Liver (tissue), 8 donors: ENCODE measurements at regions not wholly inside any gene's neighbourhood (a gene's known extent, or its start where the extent isn't known, plus 50 kb on each side); places are given as distances from the start of the nearest gene placed in this dataset.

Experiments
- DNase-seq: peaks from one replicate; pipeline ENCODE4 v3.0.0-alpha.2; 2017; ENCODE audit warnings: low spot score
- H3K27ac ChIP-seq, 2 donors: one replicate each; pipeline ENCODE4 v1.7.0; 2013; ENCODE audit warnings: inconsistent platforms in 2 of 2, low read length in 2 of 2, control low read depth in 1 of 2, low read depth in 1 of 2, mild to moderate bottlenecking in 1 of 2
- H3K27me3 ChIP-seq, 4 donors: one replicate each; pipeline versions ENCODE4 v1.6.1 to v1.7.0; 2013; ENCODE audit warnings: low read length in 3 of 4, inconsistent platforms in 1 of 4, mild to moderate bottlenecking in 1 of 4, moderate library complexity in 1 of 4; ENCODE audit not compliant: control insufficient read depth in 4 of 4, insufficient read depth in 4 of 4
- H3K36me3 ChIP-seq, 4 donors: one replicate each; pipeline versions ENCODE4 v1.6.1 to v1.7.0; 2013; ENCODE audit warnings: low read length in 3 of 4, mild to moderate bottlenecking in 3 of 4, low read depth in 1 of 4, moderate library complexity in 1 of 4; ENCODE audit not compliant: control insufficient read depth in 4 of 4, insufficient read depth in 3 of 4
- H3K4me1 ChIP-seq, 4 donors: one replicate each; pipeline versions ENCODE4 v1.6.1 to v1.7.0; 2013; ENCODE audit warnings: low read length in 3 of 4, mild to moderate bottlenecking in 3 of 4, moderate library complexity in 1 of 4; ENCODE audit not compliant: control insufficient read depth in 4 of 4, insufficient read depth in 4 of 4
- H3K4me3 ChIP-seq, 3 donors: one replicate each; pipeline versions ENCODE4 v1.6.1 to v1.7.0; 2013; ENCODE audit warnings: low read length in 3 of 3, control low read depth in 1 of 3, low read depth in 1 of 3, mild to moderate bottlenecking in 1 of 3
- H3K9ac ChIP-seq, 2 donors: one replicate each; pipeline ENCODE4 v1.7.0; 2013; ENCODE audit warnings: low read length in 2 of 2, mild to moderate bottlenecking in 2 of 2, moderate library complexity in 2 of 2, control low read depth in 1 of 2, low read depth in 1 of 2
- H3K9me3 ChIP-seq, 4 donors: one replicate each; pipeline versions ENCODE4 v1.6.1 to v1.7.0; 2013; ENCODE audit warnings: low read length in 3 of 4; ENCODE audit not compliant: control insufficient read depth in 4 of 4
- EGR1 ChIP-seq, 2 donors: IDR thresholded peaks; 2 replicates each; pipeline ENCODE4 v1.6.1; 2016 to 2018; ENCODE audit warnings: antibody characterized with exemption in 2 of 2, low read depth in 2 of 2
- FOXA1 ChIP-seq: IDR thresholded peaks from 2 replicates; pipeline ENCODE4 v1.6.1; 2016; ENCODE audit warnings: antibody characterized with exemption
- FOXA2 ChIP-seq: IDR thresholded peaks from 2 replicates; pipeline ENCODE4 v1.6.1; 2016; ENCODE audit warnings: antibody characterized with exemption
- GABPA ChIP-seq, 2 donors: IDR thresholded peaks in 1 of 2; conservative IDR thresholded peaks in 1 of 2; 2 replicates each; pipeline ENCODE4 v1.6.1; 2016; ENCODE audit warnings: antibody characterized with exemption in 2 of 2, mild to moderate bottlenecking in 1 of 2, moderate library complexity in 1 of 2
- HNF4A ChIP-seq, 2 donors: conservative IDR thresholded peaks; 2 replicates each; pipeline ENCODE4 v1.6.1; 2016; ENCODE audit warnings: antibody characterized with exemption in 2 of 2, mild to moderate bottlenecking in 2 of 2
- HNF4G ChIP-seq: IDR thresholded peaks from 2 replicates; pipeline ENCODE4 v1.6.1; 2016; ENCODE audit warnings: antibody characterized with exemption
- JUND ChIP-seq, 2 donors: IDR thresholded peaks; 2 replicates each; pipeline ENCODE4 v1.6.1; 2016; ENCODE audit warnings: antibody characterized with exemption in 2 of 2
- NR2F2 ChIP-seq: IDR thresholded peaks from 2 replicates; pipeline ENCODE4 v1.6.1; 2016; ENCODE audit warnings: antibody characterized with exemption
- RAD21 ChIP-seq, 2 donors: IDR thresholded peaks; 2 replicates each; pipeline ENCODE4 v1.6.1; 2016; ENCODE audit warnings: antibody characterized with exemption in 2 of 2, mild to moderate bottlenecking in 2 of 2
- RXRA ChIP-seq, 2 donors: IDR thresholded peaks; 2 replicates each; pipeline ENCODE4 v1.6.1; 2017 to 2018; ENCODE audit warnings: antibody characterized with exemption in 2 of 2, mild to moderate bottlenecking in 1 of 2
- SP1 ChIP-seq: IDR thresholded peaks from 2 replicates; pipeline ENCODE4 v1.6.1; 2018; ENCODE audit warnings: antibody characterized with exemption, mild to moderate bottlenecking
- TAF1 ChIP-seq: conservative IDR thresholded peaks from 2 replicates; pipeline ENCODE4 v1.6.1; 2016; ENCODE audit warnings: antibody characterized with exemption, mild to moderate bottlenecking
- YY1 ChIP-seq: IDR thresholded peaks from 2 replicates; pipeline ENCODE4 v1.6.1; 2016; ENCODE audit warnings: antibody characterized with exemption, mild to moderate bottlenecking
- WGBS: extraction: QIAGEN DNeasy Blood & Tissue Kit; methylation state at CpG from one replicate; pipeline ENCODE4 v1.1.7; 2013; 5-methylcytosine and 5-hydroxymethylcytosine counted together
- TF ChIP-seq, protein P1 (sequence below): IDR thresholded peaks from 2 replicates; pipeline ENCODE4 v1.6.1; 2016; ENCODE audit warnings: antibody characterized with exemption
- TF ChIP-seq, protein P2 (sequence below): IDR thresholded peaks from 2 replicates; pipeline ENCODE4 v1.6.1; 2016; ENCODE audit warnings: antibody characterized with exemption
- TF ChIP-seq, protein P3 (sequence below): fragments of 150-350 bp; IDR thresholded peaks from 2 replicates; pipeline ENCODE4 v1.5.1; 2017; ENCODE audit warnings: improper control_type of control experiment, low read depth, low read length; ENCODE audit not compliant: missing input control
- TF ChIP-seq, protein P4 (sequence below): IDR thresholded peaks from 2 replicates; pipeline ENCODE4 v1.6.1; 2016; ENCODE audit warnings: antibody characterized with exemption
- donor health status: healthy.
- donor health status: healthy.
- donor health status: healthy.
- donor health status: healthy.
- donor health status: healthy.

DNA sequence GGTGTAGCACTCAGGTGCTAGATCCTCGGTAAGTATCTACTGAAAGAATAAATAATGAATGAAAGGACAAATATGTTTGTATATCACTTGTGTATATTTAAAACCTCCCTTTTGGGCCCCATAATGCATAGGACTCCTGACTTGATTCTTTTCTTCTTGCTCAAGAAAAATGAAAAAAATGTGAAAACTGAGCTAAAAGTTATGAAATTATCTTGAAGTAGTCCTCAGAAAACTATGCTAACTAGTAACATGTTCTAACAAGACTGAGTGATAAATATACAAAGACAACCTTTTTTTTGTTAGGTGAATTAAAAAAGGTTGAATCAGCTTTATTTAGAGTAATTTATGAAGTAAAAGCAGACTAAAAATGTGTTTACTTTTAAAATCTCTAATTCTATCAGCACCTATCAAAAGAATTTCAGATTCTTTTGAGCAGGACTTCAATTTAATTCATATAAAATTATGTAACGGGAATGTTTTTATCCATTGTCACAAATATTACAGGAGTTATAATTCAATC lies 247.8 kb upstream of the JAG1 start (continued):
- TF ChIP-seq EGR1 (IDR thresholded peaks at IDR 0.05; ENCODE audit: low read depth in 2 of 2), result no peak

DNA sequence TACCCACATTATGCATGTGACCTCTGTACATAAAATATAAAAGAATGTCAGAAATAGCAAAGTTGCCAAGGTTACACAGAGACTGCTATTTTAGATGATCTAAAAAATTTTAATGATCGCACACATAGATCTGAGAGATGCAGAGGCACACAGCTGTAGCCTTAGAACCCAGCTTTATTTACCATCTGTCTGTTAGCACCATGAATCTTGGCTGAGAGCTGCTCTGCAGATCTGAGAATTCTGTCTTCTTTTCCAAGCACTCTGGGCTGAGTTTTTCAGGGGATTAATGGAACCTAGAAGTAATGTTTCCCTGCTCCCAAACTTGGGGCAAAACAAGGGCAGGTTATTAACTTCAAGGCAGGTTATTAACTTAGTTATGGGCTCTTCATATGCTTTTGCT lies 248.7 kb upstream of the JAG1 start:
- DNase-seq, result no peak
- Histone ChIP-seq H3K27ac (no peak overlapping the region), H3K9ac (no peak overlapping the region)

DNA sequence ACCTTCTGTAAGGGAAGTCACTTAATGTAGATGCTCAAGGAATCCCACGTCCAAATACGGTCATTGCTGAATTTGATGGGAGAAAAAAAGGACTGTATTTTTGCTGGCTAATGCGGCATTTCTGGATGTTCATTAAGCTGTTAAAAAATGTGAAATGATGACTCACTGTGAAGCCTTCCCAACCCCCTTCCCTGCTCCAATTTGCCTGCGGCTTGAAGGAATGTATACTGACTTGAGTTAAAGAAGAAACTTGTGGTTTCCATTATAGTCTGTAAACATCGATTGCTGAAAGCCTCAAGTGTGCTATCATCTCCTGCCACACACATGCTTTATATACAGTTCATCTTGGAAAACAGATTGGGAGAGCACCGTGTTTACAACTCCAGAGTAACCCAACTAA lies 249.1 kb upstream of the JAG1 start:
- no peaks in the 10 kb centered on the region for H3K9me3 ChIP-seq
- DNase-seq, result no peak
- no peak overlapping the region for H3K27ac ChIP-seq
- no peaks in the 10 kb centered on the region for H3K27me3 ChIP-seq
- no peak overlapping the region for H3K4me3 ChIP-seq
- no peaks in the 10 kb centered on the region for H3K36me3 ChIP-seq
- H3K9ac ChIP-seq, result no peak overlapping the region
- 83% methylated on average over 6 of the region's 6 CpGs for WGBS
- H3K4me1 ChIP-seq, result no peaks in the 10 kb centered on the region
- TF ChIP-seq FOXA2 (no peak), RAD21 (IDR thresholded peaks at IDR 0.05) (no peak)

More for the DNA sequence above, 248.7 kb upstream of the JAG1 start:
- Histone ChIP-seq H3K27me3 (no peaks in the 10 kb centered on the region), H3K4me1 (no peaks in the 10 kb centered on the region), H3K36me3 (no peaks in the 10 kb centered on the region), H3K4me3 (no peak overlapping the region), H3K9me3 (no peaks in the 10 kb centered on the region)
- TF ChIP-seq, protein P1, sequence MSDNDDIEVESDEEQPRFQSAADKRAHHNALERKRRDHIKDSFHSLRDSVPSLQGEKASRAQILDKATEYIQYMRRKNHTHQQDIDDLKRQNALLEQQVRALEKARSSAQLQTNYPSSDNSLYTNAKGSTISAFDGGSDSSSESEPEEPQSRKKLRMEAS, result no peak
- TF ChIP-seq SP1, result no peak
- no peak for TF ChIP-seq FOXA2
- no peak for TF ChIP-seq EGR1 (IDR thresholded peaks at IDR 0.05; ENCODE audit: low read depth in 2 of 2)
- no peak for TF ChIP-seq HNF4A (conservative IDR thresholded peaks at IDR 0.05)
- no peak for TF ChIP-seq JUND (IDR thresholded peaks at IDR 0.05)
- TF ChIP-seq RAD21 (IDR thresholded peaks at IDR 0.05), result no peak
- TF ChIP-seq, protein P2, sequence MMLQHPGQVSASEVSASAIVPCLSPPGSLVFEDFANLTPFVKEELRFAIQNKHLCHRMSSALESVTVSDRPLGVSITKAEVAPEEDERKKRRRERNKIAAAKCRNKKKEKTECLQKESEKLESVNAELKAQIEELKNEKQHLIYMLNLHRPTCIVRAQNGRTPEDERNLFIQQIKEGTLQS, result no peak
- no peak for TF ChIP-seq RXRA (IDR thresholded peaks at IDR 0.05)
- TF ChIP-seq FOXA1, result no peak
- WGBS, result 85% methylated on average over 1 of the region's 1 CpG

DNA sequence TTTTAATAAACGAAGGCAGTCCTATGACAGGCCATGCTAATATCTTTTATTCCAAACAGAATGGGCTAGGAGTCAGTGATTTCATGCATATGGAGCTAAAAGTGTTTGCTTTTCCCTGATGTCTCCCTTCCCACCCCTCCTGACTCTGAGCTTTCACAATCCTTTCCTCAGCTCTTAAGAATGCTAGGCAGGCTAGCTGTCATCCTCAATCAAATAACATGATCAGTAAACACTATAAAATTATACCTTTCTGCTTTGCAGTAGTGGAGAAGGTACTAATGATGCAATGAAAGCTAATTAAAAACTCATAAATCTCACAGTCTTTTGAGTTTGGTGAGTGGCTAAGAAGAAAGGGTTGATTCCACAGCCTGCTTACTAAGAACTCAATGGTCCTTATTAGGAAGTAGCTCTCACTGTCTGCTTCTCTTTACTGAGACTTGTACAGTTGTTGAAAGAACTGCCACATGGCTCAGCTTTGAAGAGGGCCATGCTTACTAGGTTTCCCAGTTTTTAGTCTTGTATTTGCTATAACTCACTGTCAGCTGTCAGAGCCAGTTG lies 250.9 kb upstream of the JAG1 start:
- no peak overlapping the region for H3K9ac ChIP-seq
- no peak overlapping the region for H3K4me3 ChIP-seq

More for the DNA sequence above, 250.9 kb upstream of the JAG1 start:
- Histone ChIP-seq H3K36me3 (no peaks in the 10 kb centered on the region), H3K27me3 (no peaks in the 10 kb centered on the region), H3K4me1 (no peaks in the 10 kb centered on the region), H3K27ac (no peak overlapping the region), H3K9me3 (no peaks in the 10 kb centered on the region)
- 81% methylated on average over 1 of the region's 1 CpG for WGBS
- no peak for DNase-seq
- TF ChIP-seq SP1 (no peak), HNF4G (no peak), GABPA (IDR thresholded peaks at IDR 0.05 in 1 of 2, conservative IDR thresholded peaks at IDR 0.05 in 1 of 2) (no peak), RXRA (IDR thresholded peaks at IDR 0.05) (no peak), TAF1 (no peak), NR2F2 (no peak), EGR1 (IDR thresholded peaks at IDR 0.05; ENCODE audit: low read depth in 2 of 2) (no peak), FOXA1 (no peak), RAD21 (IDR thresholded peaks at IDR 0.05) (no peak), YY1 (no peak), HNF4A (conservative IDR thresholded peaks at IDR 0.05) (no peak), JUND (IDR thresholded peaks at IDR 0.05) (no peak), FOXA2 (no peak)
- TF ChIP-seq, protein P1, result no peak
- TF ChIP-seq, protein P3, sequence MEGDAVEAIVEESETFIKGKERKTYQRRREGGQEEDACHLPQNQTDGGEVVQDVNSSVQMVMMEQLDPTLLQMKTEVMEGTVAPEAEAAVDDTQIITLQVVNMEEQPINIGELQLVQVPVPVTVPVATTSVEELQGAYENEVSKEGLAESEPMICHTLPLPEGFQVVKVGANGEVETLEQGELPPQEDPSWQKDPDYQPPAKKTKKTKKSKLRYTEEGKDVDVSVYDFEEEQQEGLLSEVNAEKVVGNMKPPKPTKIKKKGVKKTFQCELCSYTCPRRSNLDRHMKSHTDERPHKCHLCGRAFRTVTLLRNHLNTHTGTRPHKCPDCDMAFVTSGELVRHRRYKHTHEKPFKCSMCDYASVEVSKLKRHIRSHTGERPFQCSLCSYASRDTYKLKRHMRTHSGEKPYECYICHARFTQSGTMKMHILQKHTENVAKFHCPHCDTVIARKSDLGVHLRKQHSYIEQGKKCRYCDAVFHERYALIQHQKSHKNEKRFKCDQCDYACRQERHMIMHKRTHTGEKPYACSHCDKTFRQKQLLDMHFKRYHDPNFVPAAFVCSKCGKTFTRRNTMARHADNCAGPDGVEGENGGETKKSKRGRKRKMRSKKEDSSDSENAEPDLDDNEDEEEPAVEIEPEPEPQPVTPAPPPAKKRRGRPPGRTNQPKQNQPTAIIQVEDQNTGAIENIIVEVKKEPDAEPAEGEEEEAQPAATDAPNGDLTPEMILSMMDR, result no peak
- TF ChIP-seq, protein P2, result no peak
- TF ChIP-seq, protein P4, sequence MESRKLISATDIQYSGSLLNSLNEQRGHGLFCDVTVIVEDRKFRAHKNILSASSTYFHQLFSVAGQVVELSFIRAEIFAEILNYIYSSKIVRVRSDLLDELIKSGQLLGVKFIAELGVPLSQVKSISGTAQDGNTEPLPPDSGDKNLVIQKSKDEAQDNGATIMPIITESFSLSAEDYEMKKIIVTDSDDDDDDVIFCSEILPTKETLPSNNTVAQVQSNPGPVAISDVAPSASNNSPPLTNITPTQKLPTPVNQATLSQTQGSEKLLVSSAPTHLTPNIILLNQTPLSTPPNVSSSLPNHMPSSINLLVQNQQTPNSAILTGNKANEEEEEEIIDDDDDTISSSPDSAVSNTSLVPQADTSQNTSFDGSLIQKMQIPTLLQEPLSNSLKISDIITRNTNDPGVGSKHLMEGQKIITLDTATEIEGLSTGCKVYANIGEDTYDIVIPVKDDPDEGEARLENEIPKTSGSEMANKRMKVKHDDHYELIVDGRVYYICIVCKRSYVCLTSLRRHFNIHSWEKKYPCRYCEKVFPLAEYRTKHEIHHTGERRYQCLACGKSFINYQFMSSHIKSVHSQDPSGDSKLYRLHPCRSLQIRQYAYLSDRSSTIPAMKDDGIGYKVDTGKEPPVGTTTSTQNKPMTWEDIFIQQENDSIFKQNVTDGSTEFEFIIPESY, result no peak
